SK-N-MC (cell line): ENCODE measurements at regions not wholly inside any gene's neighbourhood (a gene's known extent, or its start where the extent isn't known, plus 50 kb on each side); places are given as distances from the start of the nearest gene placed in this dataset.

ENCODE experiments used
- DNase-seq: peaks from one replicate; pipeline ENCODE4 v3.0.0-alpha.2; 2011; ENCODE audit warnings: low read depth, low spot score
- H3K27ac ChIP-seq: fragments of 200-600 bp; sonication (generic); 2 replicates; pipeline ENCODE4 v1.5.1; 2016; ENCODE audit warnings: mixed run types
- H3K36me3 ChIP-seq: fragments of 200-600 bp; sonication (generic); 2 replicates; pipeline ENCODE4 v1.6.1; 2017; ENCODE audit warnings: antibody characterized with exemption, low read length, mixed read lengths; ENCODE audit not compliant: insufficient read depth
- H3K4me3 ChIP-seq: fragments of 200-600 bp; sonication (generic); 2 replicates; pipeline ENCODE4 v1.5.1; 2016
- H3K9ac ChIP-seq: fragments of 200-600 bp; sonication (generic); 2 replicates; pipeline ENCODE4 v1.8.0; 2017; ENCODE audit warnings: mixed run types, mixed read lengths; ENCODE audit not compliant: insufficient read length
- H3K9me3 ChIP-seq: fragments of 200-600 bp; sonication (generic); 2 replicates; pipeline ENCODE4 v1.6.1; 2017; ENCODE audit warnings: low read depth, mild to moderate bottlenecking, antibody characterized with exemption, low read length, moderate library complexity, mixed read lengths
- EZH2 ChIP-seq: fragments of 200-600 bp; sonication (generic); IDR thresholded peaks from one replicate; pipeline ENCODE4 v1.6.1; 2017; ENCODE audit warnings: antibody characterized with exemption
- FOXP2 ChIP-seq: optimal IDR thresholded peaks from 2 replicates; pipeline ENCODE3; 2011; ENCODE audit warnings: mild to moderate bottlenecking, moderate library complexity; ENCODE audit not compliant: insufficient read depth; ENCODE audit errors: extremely low read length, control extremely low read depth
- POLR2AphosphoS5 ChIP-seq: IDR thresholded peaks from 2 replicates; pipeline ENCODE4 v1.6.1; 2012; ENCODE audit warnings: mild to moderate bottlenecking, low read depth, low read length, borderline replicate concordance

DNA sequence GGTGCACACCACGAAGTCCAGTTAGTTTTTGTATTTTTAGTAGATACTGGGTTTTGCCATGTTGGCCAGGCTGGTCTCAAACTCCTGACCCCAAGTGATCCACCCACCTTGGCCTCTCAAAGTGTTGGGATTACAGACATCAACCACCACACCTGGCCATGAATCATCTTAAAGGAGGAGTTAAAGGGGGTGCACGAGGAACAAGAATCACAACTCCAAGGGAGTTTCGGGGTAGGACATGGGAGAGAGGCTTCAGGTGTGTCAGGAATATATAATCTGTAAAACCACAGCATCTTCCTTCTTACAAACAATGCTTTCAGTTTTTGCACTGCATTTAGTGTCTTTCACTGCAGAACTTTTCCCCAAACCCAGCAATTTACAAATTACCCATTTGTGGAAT is 137.4 kb upstream of the SGK1 start:
- no peak for DNase-seq
- no peak overlapping the region for H3K27ac ChIP-seq
- H3K36me3 ChIP-seq, result no peaks in the 10 kb centered on the region
- TF ChIP-seq POLR2AphosphoS5 (no peak), FOXP2 (no peak), EZH2 (no peak)
- H3K4me3 ChIP-seq, result no peak overlapping the region
- H3K9me3 ChIP-seq, result no peaks in the 10 kb centered on the region
- H3K9ac ChIP-seq, result no peak overlapping the region

DNA sequence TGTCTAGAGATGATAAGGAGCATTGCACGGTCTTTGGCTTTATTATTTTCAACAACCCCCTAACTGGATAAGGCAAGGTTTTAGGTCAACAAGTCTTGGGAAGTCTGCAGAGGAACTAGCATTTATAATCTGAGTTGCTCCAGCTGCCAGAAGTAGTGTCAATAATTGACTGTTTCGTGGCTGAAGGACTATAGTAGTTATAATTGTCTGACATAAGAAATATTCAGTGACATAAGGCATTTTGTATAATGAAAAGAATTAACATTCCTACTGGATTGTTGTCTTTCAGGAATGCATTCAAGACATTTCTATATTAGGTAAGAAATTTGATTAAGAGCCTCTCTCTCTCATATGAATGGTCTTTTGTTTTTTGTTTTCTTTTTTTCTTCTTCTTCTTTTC is 136.9 kb upstream of the SGK1 start:
- no peak overlapping the region for H3K27ac ChIP-seq
- H3K9ac ChIP-seq, result no peak overlapping the region

GRCh38 chr6:134453792-134454510 is 136.0 kb upstream of the SGK1 start:
- H3K36me3 ChIP-seq, result no peaks in the 10 kb centered on the region
- H3K9ac ChIP-seq, result no peak overlapping the region
- H3K27ac ChIP-seq, result no peak overlapping the region
- H3K4me3 ChIP-seq, result no peak overlapping the region
- H3K9me3 ChIP-seq, result no peaks in the 10 kb centered on the region
- TF ChIP-seq POLR2AphosphoS5 (no peak), EZH2 (no peak), FOXP2 (no peak)
- no peak for DNase-seq

More for the DNA sequence above, 136.9 kb upstream of the SGK1 start:
- DNase-seq, result no peak
- Histone ChIP-seq H3K4me3 (no peak overlapping the region), H3K9me3 (no peaks in the 10 kb centered on the region), H3K36me3 (no peaks in the 10 kb centered on the region)
- TF ChIP-seq EZH2 (no peak), FOXP2 (no peak), POLR2AphosphoS5 (no peak)

DNA sequence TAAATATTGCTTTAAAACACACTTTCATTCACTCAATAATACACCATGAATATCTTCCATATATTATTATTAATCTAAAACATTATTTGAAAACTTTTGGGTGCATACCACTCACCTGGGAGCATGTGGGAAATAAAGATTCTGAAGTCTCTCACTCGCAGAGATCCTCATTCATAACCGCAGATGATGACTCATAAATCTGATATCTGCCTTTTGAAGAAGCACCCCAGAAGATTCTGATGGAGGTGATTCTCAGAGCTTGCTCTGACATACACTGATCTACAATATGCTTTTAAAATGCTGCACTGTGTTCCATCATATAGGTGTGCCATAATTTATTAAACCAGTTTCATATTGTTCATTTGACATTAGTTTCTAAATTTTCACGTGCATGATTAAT is 135.0 kb upstream of the SGK1 start:
- DNase-seq, result no peak
- Histone ChIP-seq H3K9ac (no peak overlapping the region), H3K4me3 (no peak overlapping the region), H3K27ac (no peak overlapping the region), H3K36me3 (no peaks in the 10 kb centered on the region), H3K9me3 (no peaks in the 10 kb centered on the region)
- TF ChIP-seq EZH2 (no peak), POLR2AphosphoS5 (no peak), FOXP2 (no peak)

DNA sequence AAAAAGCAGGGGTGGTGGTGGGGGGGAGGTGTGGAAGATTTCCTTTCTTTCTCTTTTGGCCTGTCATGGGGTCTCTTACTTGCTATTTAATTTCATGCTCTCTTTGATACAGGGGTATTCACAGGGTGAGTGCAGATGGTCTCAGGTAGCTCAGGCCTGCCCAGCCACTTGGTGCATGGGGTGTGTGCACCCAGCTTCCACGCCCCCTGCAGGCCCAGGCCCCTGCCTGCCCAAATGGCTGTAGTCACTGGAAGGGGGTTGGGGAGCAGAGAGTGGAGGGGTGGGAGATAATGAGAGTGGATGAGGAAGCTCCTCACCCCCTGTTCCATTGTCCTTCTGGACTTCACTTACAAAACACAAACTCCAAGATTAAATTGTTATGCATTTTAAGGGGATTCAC is 133.6 kb upstream of the SGK1 start:
- Histone ChIP-seq H3K27ac (no peak overlapping the region), H3K36me3 (no peaks in the 10 kb centered on the region), H3K9ac (no peak overlapping the region), H3K9me3 (no peaks in the 10 kb centered on the region), H3K4me3 (no peak overlapping the region)
- DNase-seq, result no peak
- TF ChIP-seq EZH2 (no peak), FOXP2 (no peak), POLR2AphosphoS5 (no peak)

GRCh38 chr6:134449781-134450180 is 131.9 kb upstream of the SGK1 start:
- TF ChIP-seq POLR2AphosphoS5 (no peak), FOXP2 (no peak), EZH2 (no peak)
- no peak overlapping the region for H3K27ac ChIP-seq
- H3K4me3 ChIP-seq, result no peak overlapping the region
- H3K36me3 ChIP-seq, result no peaks in the 10 kb centered on the region
- DNase-seq, result no peak
- no peak overlapping the region for H3K9ac ChIP-seq
- H3K9me3 ChIP-seq, result no peaks in the 10 kb centered on the region

DNA sequence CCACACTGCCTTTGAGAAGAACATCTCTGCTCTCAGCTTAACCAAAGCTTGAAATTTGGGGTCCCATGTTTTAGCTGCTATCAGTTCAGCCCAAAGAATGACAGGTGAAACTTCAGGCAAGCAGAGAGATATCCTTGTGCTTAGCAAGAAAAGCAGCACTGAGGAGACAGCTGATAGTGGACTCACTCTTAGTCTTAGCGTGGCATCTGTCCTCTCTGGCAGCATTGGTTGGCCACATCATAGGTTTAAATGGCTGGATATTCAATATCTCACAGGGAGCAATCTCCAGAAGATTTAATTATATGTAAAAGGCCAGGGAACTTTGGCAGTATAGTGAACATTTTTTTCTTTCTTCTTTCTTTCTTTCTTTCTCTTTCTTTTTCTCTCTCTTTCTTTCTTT is 131.1 kb upstream of the SGK1 start:
- no peaks in the 10 kb centered on the region for H3K36me3 ChIP-seq
- TF ChIP-seq FOXP2 (no peak), POLR2AphosphoS5 (no peak), EZH2 (no peak)
- peak overlapping the region; percentile 13; the same call in 1 of the 2 replicates for H3K27ac ChIP-seq
- DNase-seq, result no peak
- H3K9ac ChIP-seq, result no peak overlapping the region
- no peaks in the 10 kb centered on the region for H3K9me3 ChIP-seq
- H3K4me3 ChIP-seq, result no peak overlapping the region

DNA sequence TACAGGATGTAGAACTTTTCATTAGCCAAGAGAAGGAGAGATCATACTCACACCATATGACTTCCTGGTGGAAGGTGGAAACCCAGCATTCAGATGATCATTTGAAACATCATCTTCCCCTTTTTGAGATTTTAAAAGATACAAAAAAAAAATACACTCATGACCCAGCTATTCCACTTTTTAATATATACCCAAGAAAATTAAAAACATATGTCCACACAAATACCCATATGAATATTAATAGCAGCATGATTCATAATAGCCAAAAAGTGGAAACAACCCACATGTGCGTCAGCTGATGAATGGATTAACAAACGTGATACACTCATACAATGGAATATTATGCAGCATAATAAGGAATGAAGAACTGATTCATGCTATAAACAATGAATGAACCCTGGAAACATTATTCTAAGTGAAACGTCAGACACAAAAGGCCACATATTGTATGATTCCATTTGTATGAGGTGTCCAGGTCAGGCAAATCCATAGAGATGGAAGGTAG is 130.0 kb upstream of the SGK1 start:
- TF ChIP-seq EZH2 (no peak), FOXP2 (no peak), POLR2AphosphoS5 (no peak)
- Histone ChIP-seq H3K9ac (no peak overlapping the region), H3K9me3 (no peaks in the 10 kb centered on the region), H3K27ac (peak overlapping the region; percentile 91), H3K36me3 (no peaks in the 10 kb centered on the region), H3K4me3 (peak overlapping the region; percentile 41)
- peak; percentile 53 for DNase-seq
